HG02870 (cell line): ENCODE measurements at regions not wholly inside any gene's neighbourhood (a gene's known extent, or its start where the extent isn't known, plus 50 kb on each side); places are given as distances from the start of the nearest gene placed in this dataset.
A peak's percentile ranks its signal among the peaks of the same experiment; 100 is the strongest.
"Not testable (repeated sequence)": the region's sequence is repeated elsewhere in the genome, so short reads cannot be mapped to it uniquely, and the experiment has no call there.

ENCODE experiments used
- ATAC-seq: cut with Tn5 transposase; IDR thresholded peaks from one replicate; pipeline ENCODE4 v1.9.1; 2021; ENCODE audit warnings: mild to moderate bottlenecking, moderate library complexity; ENCODE audit not compliant: unreplicated experiment

DNA sequence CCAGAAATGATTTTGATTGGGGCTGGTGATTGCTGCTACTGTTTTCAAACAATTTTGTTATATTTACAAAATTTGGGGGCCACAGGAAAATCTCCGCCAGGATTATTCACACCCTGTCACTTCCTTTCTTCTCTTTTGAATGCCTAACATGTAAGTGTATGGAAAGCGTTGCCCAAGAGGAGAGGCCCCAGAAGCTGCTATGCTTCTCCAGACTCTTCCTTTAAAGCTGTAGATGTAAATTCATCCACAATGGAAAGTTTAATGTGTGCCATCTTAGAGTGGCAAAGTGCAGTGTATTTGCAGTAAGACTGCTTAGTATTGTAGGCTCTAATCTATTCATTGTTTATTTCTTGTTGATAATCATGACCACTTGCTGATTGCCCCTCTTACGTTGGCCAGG, 136.7 kb upstream of the LRIG3 start:
- no peak for ATAC-seq

DNA sequence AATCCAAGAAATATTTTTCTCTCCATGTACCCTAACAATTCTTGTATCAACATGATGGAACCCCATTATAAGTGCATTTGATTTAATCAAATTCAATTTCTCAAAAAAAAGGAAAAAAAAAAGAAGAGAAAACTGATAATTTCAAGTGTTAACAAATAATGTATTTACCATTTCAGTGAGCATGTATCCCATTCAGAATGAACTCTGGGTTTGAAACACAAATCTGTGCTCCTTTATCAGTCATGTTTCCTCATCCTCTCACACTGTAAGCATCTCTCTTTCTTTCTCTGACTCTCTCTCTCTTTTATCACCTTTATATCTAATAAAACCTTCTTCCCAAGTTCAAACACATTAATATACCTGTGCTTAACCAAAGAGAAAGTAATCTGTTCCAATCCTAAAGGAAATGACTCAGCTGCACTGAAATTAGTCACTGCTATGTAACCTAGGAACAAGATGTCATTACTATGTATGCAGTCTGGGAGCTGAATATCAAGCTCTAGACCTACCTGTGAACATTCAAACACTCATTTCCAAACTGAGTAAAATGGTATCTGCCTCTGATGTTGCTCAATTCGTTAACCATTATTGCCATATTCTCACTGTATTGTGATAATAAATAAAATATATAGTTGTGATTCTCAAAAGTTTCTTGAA, 135.0 kb upstream of the LRIG3 start:
- no peak for ATAC-seq

DNA sequence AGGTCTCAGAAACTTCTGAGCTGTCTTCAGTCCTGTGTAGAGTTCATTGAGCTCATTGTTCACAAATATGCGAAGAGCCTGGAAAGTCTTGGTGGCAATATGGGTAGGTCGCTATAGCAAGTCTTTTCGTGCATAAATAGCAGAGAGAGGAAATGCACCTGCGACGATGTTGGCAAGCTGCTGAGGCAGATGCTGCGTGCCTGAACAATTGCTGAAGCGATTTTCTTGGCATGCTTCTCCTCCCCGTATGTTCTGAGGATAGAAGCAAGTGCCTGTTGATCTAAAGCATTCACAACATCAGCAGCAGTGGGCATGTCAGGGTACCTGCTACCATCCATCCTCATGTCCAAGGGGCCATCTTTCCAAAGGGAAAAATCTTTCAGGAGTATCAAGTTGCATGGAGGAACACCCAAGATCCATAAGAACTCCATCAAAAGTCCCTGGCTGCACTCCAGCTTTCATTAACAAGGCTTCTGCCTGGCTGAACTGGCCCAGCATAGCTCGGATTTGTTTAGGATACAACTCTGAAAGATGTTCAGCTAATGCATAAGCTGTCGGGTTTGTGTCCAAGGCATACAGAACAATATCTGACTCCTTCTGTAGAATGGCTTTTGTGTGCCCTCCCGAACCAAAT, 133.1 kb upstream of the LRIG3 start:
- not testable (repeated sequence) for ATAC-seq

DNA sequence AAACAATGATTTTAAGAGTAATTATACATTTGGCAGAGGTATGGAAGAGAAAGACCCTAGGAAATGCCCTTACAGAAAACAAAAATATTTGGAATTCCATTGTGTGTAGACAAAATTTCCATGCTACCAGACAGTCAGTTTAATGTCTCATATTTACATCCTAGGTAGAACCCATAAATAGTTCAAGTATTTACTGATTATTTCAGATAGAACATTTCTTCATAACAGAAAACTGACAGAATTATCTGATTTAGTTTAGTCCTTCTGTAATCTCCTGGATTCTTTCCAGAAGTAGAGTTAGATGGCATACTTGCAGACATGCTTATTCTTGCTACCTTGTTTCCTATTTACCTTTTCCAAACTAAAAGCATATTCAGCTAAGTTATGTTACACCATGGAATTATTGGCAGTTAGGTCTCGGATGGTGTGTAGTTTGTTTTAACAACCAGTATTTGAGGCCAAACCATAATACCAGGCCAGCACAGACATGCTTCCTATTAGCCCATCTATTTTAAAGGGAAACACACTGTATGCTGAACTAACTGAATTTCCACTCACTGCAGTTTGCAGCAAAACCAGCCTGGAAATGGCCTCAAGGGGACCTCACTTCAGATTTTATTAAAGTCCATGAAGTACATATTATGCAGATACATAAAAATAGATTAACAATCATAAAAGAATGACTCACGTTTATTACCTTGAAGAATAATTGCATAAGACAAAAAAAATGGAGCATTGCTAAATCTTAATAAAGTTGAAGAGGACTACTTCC, 126.6 kb upstream of the LRIG3 start:
- ATAC-seq, result no peak

DNA sequence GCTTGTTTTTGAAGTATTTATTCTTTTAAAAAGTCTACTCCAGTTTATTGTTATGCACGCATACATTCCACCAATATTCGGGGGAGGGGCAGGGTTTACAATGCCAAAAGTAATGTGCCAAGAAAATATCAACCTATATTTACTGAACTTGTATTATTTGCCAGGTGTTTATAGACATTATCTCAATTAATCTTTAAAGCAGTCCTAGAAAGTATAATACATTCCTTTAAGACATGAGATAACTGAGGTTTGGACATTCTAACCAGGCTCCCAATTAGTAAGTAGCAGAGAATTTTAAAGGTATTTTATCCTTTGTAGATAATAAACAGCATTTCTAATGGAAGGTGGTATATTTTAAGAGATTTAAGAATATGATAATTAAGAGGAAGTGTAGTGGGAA, 124.5 kb upstream of the LRIG3 start:
- ATAC-seq, result no peak

DNA sequence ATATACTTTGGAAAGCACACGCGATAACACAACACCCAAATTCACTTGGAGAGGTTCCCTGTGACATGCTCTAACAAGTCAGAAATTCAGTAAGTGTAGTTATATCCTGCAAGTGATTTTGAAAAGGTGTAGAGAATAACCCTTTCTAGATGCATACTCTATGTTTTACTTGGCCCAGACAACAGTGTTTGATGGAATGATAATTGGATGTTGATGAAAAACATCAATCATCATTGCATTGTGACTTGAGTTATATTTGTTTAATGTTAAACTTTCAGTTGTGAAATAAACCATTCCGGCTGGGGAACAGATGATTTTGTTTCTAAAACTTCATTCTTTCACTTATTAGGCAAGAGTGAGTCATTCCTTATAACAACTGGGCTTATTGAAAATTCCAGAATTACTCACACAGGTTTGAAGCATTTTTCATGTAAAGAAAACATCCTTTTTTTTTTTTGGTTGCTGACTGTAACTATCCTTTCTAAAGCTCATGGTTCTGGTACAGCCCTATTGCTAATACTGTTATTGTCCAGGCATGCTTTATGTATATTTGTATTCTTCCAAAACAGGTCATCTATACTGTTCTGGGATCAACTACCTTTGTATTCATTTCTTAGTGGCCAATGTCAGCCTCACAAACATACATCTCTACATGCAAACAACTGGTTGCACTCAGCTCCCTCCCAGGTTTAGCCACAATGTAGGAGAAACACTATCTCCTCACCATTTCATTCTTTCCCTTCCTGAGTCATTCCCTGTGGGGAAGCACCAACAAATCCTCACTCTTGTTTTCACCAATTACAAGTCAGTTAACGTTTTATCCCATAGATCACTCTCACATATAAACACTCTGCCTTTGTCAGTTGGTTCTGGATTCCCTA, 121.2 kb upstream of the LRIG3 start:
- ATAC-seq, result no peak

DNA sequence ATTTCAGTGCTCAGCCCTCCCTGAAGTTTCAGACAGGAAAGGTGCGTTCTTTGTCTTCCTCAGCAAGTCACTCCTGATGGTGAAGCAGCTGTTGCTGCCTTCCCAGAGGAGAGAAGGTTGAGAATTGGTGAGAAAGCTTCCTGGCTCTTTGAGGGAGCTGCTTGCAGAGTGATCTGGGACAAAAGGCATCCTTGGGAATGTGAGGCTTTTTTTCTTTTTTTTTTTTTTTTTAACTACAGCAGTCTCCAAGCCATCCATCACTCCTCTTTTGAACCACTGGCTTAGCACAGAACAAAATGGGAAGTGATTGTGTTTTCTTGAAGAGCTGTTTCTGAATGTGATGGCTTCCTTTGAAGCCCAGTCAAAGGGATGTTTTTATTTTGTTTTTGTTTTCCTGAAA, 120.4 kb upstream of the LRIG3 start:
- no peak for ATAC-seq

DNA sequence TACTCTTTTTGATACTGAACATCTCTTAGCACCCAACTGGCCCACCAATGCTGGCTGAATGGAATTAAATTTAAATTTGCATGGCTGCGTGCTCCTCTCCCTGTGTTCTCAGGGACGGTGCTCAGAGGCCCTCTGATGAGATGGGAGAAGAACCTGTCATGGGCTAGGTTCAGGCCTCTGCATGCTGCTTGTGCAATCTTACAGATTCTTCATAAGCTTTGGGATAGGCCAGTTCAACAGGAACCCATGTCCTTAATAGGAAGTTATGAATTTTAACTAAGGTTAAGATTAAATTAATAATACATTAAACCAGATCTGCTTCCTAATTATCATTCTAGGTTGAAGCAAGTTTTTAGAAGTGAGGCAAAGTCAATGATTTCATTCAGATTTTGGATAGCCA, 119.7 kb upstream of the LRIG3 start:
- ATAC-seq, result no peak

DNA sequence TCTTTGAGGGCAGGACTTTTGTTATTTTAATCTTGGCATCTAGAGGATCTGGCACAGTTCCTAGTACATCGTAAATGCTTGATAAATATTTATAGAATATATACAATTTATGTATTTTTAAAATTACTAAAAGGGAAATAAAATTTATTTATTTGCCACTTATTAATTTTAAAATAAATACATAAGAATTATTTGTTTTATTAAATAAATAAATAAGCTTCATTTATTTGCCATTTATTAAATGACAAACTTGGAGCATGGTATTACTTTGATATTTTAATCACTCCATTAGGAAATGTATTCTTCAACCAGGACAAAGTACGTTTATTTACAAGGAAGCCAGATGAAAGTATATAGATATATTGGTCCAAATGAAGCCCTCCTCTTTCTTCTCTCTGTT, 118.7 kb upstream of the LRIG3 start:
- ATAC-seq, result no peak

DNA sequence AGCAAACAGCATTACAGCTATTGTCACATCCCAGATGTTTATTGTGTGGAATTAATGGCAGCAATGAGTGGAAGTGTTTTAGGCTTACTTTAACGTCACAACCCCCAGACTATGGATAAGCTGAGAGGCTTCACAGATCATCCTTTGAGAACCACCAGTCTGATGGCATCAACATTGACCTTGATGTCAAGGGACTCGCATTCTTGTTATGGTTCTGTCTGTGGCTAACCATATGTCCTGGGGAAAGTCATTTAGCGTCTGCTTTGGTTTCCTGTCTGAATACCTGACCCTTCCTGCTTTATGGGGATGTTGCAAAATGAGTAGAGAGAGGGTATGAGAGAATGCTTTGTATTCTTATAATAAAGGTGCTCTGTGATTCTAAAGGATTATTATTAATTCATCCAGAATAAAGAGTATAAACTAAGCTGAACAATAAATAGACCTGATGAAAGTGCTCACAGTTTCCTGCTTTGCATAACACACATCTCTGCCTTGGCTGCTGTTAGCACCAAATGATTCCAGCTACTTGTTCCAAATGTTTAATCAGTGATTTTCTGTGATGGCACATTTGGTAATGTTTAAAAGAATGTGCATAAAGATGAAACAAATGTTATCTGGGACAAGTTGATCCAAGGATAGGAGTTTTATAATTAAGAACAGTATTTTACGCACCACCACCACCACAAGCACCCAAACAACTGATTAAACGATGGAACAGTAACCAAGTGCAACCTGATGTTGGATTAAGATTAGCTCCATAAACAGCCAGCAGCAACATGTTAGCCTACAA, 116.9 kb upstream of the LRIG3 start:
- ATAC-seq, result peak; percentile 42

DNA sequence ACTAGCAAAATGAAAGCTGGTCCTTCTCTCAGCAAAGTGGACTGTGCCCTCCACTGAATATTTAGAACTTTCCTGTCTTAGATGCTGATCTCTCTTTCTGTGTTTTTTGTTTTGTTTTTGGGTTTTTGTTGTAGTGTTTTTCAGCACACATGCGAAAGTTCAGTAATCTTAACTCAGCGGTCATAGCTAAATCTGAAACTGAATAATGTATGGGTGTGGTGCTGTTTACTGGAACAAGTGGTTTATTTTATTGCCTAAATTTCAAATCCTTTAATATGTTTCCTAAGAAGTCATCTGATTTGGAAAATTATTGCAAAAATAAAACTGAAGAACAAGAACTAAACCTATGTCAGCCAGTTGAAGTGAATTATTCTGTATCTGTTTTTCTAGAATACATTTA, 116.0 kb upstream of the LRIG3 start:
- ATAC-seq, result no peak

DNA sequence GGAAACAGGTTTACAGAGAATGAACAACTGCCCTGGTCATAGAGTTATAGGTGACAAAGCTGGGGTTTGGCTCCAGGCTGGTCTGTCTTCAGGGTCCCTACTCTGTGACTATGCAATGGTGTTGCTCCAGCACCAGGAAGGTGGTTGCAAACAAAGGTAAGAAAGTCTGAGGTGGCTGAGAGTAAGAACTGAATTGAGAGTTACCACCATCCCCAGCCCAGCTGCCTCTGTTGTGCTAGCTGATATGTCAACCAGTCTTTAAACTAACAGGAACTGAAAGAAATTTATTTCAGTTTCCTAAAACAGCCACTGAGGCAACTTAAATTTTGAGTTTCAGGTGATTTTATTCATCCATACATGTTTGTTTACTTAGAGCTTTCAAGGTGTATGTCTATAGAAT, 111.0 kb upstream of the LRIG3 start:
- ATAC-seq, result no peak

DNA sequence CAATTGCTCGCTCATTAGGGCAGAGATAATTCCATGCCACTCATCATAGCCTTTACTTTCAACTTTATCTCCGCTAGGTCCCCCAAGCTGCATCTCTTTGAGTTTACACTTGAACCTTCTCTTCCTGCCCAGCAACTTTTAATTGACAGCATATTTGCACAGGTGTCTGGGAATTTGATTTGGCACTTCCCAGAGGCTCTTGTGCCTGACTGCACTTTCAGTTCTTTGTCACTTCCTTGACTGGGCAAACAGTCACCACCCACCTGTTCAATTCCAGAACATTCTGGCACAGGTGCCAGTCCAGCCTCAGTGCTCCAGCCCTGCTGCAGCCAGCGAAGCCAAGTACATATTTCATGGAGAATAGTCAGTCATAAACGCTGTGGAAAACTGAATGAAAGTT, 110.1 kb upstream of the LRIG3 start:
- no peak for ATAC-seq

DNA sequence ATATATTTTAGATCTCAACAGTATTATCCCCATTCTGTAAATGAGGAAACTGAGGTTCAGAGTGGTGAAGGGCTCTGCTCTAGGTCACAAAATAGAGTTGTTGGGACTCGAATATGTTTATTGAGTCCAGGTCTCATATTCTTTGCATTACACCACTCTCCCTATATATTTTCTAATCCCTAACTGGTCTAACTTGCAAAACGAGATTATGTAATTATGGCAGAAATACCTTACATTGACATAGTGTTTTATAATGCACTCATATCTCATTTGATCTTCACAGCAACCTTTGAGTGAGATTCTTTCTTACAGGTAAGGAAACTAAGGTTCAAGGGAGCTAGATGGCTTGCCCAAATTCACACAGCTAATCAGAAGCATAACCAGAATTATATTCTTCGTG, 106.9 kb upstream of the LRIG3 start:
- no peak for ATAC-seq

DNA sequence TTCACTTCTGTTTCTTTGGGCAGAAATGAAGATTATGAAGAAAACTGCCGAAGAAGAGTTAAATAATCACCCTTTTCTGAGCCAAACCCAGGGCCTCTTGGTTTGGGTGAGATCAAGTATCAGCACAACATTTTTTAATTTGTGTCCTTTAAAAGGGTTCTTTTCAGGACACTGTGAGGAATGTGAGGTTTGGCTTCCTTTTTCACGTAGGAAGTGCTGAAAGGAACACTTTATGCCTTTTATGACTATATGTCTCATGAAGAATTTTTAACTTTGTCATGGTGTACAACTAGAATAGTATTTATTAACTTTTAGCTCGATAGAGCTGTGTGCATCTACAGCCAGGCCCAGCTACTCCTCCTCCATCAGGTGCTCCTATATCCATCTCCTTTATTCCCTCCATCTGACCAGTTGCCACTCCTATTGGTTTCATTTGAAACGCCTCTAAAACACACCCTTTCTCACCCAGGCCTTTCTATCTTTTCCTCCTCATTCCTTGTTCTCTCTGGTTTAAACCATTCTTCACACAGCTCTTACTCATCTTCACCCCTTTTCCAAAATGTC, 103.6 kb upstream of the LRIG3 start:
- ATAC-seq, result no peak

DNA sequence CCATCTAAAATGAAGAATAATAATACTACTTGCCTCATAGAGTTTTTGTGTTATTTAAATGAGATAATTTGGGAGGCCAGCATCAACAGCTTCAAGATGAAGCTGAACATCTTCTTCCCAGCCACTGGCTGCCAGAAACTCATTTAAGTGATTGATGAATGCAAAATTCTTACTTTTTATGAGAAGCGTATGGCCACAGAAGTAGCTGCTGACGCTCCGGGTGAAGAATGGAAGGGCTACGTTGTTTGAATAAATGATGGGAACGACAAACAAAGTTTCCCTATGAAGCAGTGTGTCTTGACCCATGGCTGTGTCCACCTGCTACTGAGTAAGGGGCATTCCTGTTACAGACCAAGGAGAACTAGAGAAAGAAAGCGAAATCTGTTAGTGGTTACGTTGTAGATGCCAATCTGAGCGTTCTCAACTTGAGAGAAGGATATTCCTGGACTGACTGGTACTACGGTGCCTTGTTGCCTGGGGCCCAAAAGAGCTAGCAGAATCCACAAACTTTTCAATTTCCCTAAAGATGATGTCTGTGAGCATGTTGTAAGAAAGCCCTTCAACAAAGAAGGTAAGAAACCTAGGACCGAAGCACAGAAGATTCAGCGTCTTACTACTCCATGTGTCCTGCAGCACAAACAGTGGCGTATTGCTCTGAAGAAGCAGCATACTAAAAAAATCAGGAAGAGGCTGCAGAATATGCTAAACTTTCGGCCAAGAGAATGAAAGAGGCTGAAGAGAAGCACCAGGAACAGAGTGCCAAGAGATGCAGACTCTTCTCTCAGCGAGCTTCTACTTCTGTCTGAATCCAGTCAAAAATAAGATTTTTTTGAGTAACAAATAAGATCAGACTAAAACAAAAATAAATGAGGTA, 100.0 kb upstream of the LRIG3 start:
- ATAC-seq, result no peak

DNA sequence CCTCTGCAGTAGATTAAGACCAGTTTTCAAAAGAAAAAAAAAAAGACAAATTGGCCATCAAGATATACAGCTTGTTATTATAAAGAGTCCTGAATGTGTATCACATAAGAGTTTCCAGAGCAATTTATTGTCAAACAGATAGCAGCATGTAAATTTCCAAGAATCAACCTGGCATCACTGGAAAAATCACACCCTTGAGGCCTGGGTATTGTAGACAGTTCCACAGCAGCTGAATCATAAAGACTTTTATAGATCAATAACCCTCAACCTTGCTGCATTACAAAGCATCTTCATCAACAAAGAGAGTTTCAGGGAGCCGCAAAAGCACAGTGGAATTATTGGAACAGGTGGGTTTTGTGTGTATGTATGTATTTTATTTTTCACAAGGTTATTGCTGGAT, 94.6 kb upstream of the LRIG3 start:
- no peak for ATAC-seq

DNA sequence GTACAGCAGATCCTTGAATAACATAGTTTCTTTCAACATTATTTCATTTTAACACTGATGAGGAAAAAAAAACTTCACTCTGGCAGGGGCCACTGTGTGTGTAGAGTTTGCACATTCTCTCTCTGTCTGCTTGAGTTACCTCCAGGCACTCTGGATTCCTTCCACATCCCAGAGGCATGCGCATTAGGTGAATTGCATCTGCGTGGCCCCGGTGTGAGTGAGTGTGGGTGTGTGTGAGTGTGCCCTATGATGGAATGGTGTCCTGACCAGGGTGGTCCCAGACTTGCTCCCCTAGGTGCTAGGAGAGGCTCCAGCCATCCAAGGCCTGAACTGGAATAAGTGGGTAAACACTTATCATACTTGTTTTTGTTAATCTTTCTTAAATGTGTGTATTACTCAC, 90.6 kb upstream of the LRIG3 start:
- no peak for ATAC-seq

DNA sequence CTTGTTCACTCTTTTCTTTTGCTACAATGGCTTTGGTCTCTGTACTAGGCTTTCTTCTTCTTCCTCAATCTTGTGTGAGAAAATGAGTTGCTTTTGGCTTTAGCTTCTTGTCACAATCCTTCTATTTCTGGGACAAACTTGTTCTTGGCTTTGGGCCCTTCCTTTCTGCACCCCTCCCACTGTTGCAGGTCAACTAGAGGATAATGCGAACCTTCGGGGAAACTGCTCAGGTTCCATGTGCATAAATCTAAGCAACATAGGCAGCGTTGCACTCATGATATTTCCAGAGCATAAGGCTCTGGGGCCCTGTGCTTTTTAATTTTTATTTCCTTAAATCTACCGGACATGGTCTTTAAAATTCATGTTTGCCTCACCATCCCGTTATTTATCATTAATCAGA, 89.8 kb upstream of the LRIG3 start:
- no peak for ATAC-seq
